Caco-2 (cell line): ENCODE measurements at regions not wholly inside any gene's neighbourhood (a gene's known extent, or its start where the extent isn't known, plus 50 kb on each side); places are given as distances from the start of the nearest gene placed in this dataset.

Experiments used
- BruUV-seq: library from RNA; stranded (reverse); fragments of 400-500 nt; replicated peaks from 2 replicates; lab custom pipeline; 2021; lab: Mats Ljungman, UMichigan
- CTCF ChIA-PET: fragments of 300-600 bp; sonication (Branson Sonifier 250); formaldehyde crosslinking; loops from one replicate; lab custom pipeline; 2022; ENCODE audit warnings: antibody characterized with exemption; lab: Charles Lee
- POLR2A ChIA-PET: fragments of 300-600 bp; sonication (Branson Sonifier 250); formaldehyde crosslinking; loops from one replicate; lab custom pipeline; 2022; ENCODE audit warnings: antibody characterized with exemption; lab: Charles Lee
- DNase-seq, 2 experiments: peaks; one replicate each; pipeline versions ENCODE4 v3.0.0 to v3.0.0-alpha.2; 2020 to 2022
- H3K27me3 ChIP-seq: replicated peaks from 2 replicates; pipeline ENCODE4 v1.6.0; 2011; ENCODE audit warnings: low read length; ENCODE audit not compliant: control insufficient read depth, insufficient read depth
- H3K36me3 ChIP-seq: 2 replicates; pipeline ENCODE4 v1.5.1; 2011; ENCODE audit warnings: low read length; ENCODE audit not compliant: control insufficient read depth, insufficient read depth
- H3K4me1 ChIP-seq: fragments of 250-450 bp; sonication (Bioruptor Pico); 2 replicates; pipeline ENCODE4 v1.5.1; 2020; ENCODE audit warnings: mild to moderate bottlenecking
- H3K4me3 ChIP-seq: 2 replicates; pipeline ENCODE4 v1.5.1; 2011; ENCODE audit warnings: low read depth, mild to moderate bottlenecking, control low read depth, low read length
- H3K9me3 ChIP-seq: fragments of 250-450 bp; sonication (Bioruptor Pico); 2 replicates; pipeline ENCODE4 v1.5.1; 2020; ENCODE audit warnings: mild to moderate bottlenecking, moderate library complexity
- H3K27ac Mint-ChIP-seq: one replicate; pipeline ENCODE4 v1.8.0; 2022; ENCODE audit warnings: mixed read lengths; ENCODE audit not compliant: unreplicated experiment
- H3K27me3 Mint-ChIP-seq: one replicate; pipeline ENCODE4 v1.8.0; 2022; ENCODE audit warnings: mixed read lengths; ENCODE audit not compliant: insufficient read depth, unreplicated experiment
- H3K36me3 Mint-ChIP-seq: one replicate; pipeline ENCODE4 v1.8.0; 2022; ENCODE audit warnings: mild to moderate bottlenecking, mixed read lengths; ENCODE audit not compliant: insufficient read depth, unreplicated experiment
- H3K4me1 Mint-ChIP-seq: one replicate; pipeline ENCODE4 v1.8.0; 2022; ENCODE audit warnings: low read depth, mixed read lengths; ENCODE audit not compliant: unreplicated experiment
- H3K4me3 Mint-ChIP-seq: one replicate; pipeline ENCODE4 v1.8.0; 2022; ENCODE audit warnings: mild to moderate bottlenecking, moderate library complexity, mixed read lengths; ENCODE audit not compliant: unreplicated experiment
- H3K9me3 Mint-ChIP-seq: one replicate; pipeline ENCODE4 v1.8.0; 2022; ENCODE audit warnings: mixed read lengths; ENCODE audit not compliant: unreplicated experiment
- intact Hi-C: fragments of 100-400 bp; cut with micrococcal nuclease; formaldehyde crosslinking; loops from one replicate; pipeline ENCODE4 v1.10.0; 2022; ENCODE audit not compliant: unreplicated experiment
- TF ChIP-seq, protein P1 (sequence below), 2 experiments: fragments of 200-600 bp in 1 of 2; IDR thresholded peaks; 1 replicate in 1 of 2; 2 replicates in 1 of 2; pipeline versions ENCODE4 v1.5.1 to v1.8.0; 2011 to 2022; ENCODE audit warnings: antibody characterized with exemption in 1 of 2, control low read depth in 1 of 2, inconsistent platforms in 1 of 2, low read depth in 1 of 2, low read length in 1 of 2, mild to moderate bottlenecking in 1 of 2, moderate library complexity in 1 of 2; ENCODE audit not compliant: insufficient read depth in 1 of 2, severe bottlenecking in 1 of 2, unreplicated experiment in 1 of 2

- intact Hi-C loops: no loop called here
- TF ChIP-seq, protein P1, sequence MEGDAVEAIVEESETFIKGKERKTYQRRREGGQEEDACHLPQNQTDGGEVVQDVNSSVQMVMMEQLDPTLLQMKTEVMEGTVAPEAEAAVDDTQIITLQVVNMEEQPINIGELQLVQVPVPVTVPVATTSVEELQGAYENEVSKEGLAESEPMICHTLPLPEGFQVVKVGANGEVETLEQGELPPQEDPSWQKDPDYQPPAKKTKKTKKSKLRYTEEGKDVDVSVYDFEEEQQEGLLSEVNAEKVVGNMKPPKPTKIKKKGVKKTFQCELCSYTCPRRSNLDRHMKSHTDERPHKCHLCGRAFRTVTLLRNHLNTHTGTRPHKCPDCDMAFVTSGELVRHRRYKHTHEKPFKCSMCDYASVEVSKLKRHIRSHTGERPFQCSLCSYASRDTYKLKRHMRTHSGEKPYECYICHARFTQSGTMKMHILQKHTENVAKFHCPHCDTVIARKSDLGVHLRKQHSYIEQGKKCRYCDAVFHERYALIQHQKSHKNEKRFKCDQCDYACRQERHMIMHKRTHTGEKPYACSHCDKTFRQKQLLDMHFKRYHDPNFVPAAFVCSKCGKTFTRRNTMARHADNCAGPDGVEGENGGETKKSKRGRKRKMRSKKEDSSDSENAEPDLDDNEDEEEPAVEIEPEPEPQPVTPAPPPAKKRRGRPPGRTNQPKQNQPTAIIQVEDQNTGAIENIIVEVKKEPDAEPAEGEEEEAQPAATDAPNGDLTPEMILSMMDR (IDR thresholded peaks at IDR 0.05; ENCODE audit: insufficient read depth in 1 of 2, low read depth in 1 of 2, low read length in 1 of 2, severe bottlenecking in 1 of 2, unreplicated experiment in 1 of 2): no peak
- Mint-ChIP-seq H3K9me3 (peaks cover 10% of the 10 kb centered on the region), H3K4me3 (no peak overlapping the region), H3K27ac (peak overlapping the region; percentile 42), H3K27me3 (peaks cover 3% of the 10 kb centered on the region), H3K36me3 (no peaks in the 10 kb centered on the region), H3K4me1 (no peaks in the 10 kb centered on the region)
- no peaks in the 10 kb centered on the region for H3K27me3 ChIP-seq
- H3K4me3 ChIP-seq: no peak overlapping the region
- no peaks in the 10 kb centered on the region for H3K36me3 ChIP-seq
- ChIA-PET POLR2A (no interaction called here), CTCF (interaction anchor here (1.2 kb wide), 1 partner anchor 38 kb away, joined by 5 read pairs; no protein-coding TSS in a partner anchor)
- no peaks in the 10 kb centered on the region for H3K9me3 ChIP-seq
- no TSS peak for BruUV-seq
- DNase-seq: no peak
- no peaks in the 10 kb centered on the region for H3K4me1 ChIP-seq
Measured at GRCh38 chr17:65332779-65333178, 195.6 kb downstream of the RGS9 start.

GRCh38 chr17:65332375-65332774, 195.2 kb downstream of the RGS9 start:
- H3K36me3 ChIP-seq: no peaks in the 10 kb centered on the region
- Mint-ChIP-seq H3K4me3 (no peak overlapping the region), H3K27ac (peak overlapping the region; percentile 42), H3K27me3 (peaks cover 3% of the 10 kb centered on the region), H3K4me1 (no peaks in the 10 kb centered on the region), H3K36me3 (no peaks in the 10 kb centered on the region), H3K9me3 (peaks cover 6% of the 10 kb centered on the region)
- POLR2A ChIA-PET: no interaction called here
- TF ChIP-seq, protein P1 (IDR thresholded peaks at IDR 0.05; ENCODE audit: insufficient read depth in 1 of 2, low read depth in 1 of 2, low read length in 1 of 2, severe bottlenecking in 1 of 2, unreplicated experiment in 1 of 2): no peak
- peak in 1 of 2 experiments; percentile 18 for DNase-seq
- H3K4me1 ChIP-seq: no peaks in the 10 kb centered on the region
- no peaks in the 10 kb centered on the region for H3K27me3 ChIP-seq
- CTCF ChIA-PET: interaction anchor here (1.2 kb wide), 1 partner anchor 38 kb away, joined by 5 read pairs; no protein-coding TSS in a partner anchor
- intact Hi-C loops: no loop called here
- no peaks in the 10 kb centered on the region for H3K9me3 ChIP-seq
- no peak overlapping the region for H3K4me3 ChIP-seq
- no TSS peak for BruUV-seq

GRCh38 chr17:65328567-65328966, 191.4 kb downstream of the RGS9 start:
- POLR2A ChIA-PET: no interaction called here
- BruUV-seq: no TSS peak
- intact Hi-C loops: no loop called here

More at GRCh38 chr17:65328567-65328966, 191.4 kb downstream of the RGS9 start:
- H3K9me3 ChIP-seq: no peaks in the 10 kb centered on the region
- H3K27me3 ChIP-seq: no peaks in the 10 kb centered on the region
- Mint-ChIP-seq H3K4me3 (no peak overlapping the region), H3K4me1 (peaks cover 6% of the 10 kb centered on the region), H3K9me3 (no peaks in the 10 kb centered on the region), H3K27ac (no peak overlapping the region), H3K36me3 (no peaks in the 10 kb centered on the region), H3K27me3 (no peaks in the 10 kb centered on the region)
- TF ChIP-seq, protein P1 (IDR thresholded peaks at IDR 0.05; ENCODE audit: insufficient read depth in 1 of 2, low read depth in 1 of 2, low read length in 1 of 2, severe bottlenecking in 1 of 2, unreplicated experiment in 1 of 2): no peak
- DNase-seq: no peak
- H3K36me3 ChIP-seq: no peaks in the 10 kb centered on the region
- H3K4me3 ChIP-seq: no peak overlapping the region
- H3K4me1 ChIP-seq: no peaks in the 10 kb centered on the region
- CTCF ChIA-PET: no interaction called here
